ENCODE measurements at regions not wholly inside any gene's neighbourhood (a gene's known extent, or its start where the extent isn't known, plus 50 kb on each side); places are given as distances from the start of the nearest gene placed in this dataset.

DNA sequence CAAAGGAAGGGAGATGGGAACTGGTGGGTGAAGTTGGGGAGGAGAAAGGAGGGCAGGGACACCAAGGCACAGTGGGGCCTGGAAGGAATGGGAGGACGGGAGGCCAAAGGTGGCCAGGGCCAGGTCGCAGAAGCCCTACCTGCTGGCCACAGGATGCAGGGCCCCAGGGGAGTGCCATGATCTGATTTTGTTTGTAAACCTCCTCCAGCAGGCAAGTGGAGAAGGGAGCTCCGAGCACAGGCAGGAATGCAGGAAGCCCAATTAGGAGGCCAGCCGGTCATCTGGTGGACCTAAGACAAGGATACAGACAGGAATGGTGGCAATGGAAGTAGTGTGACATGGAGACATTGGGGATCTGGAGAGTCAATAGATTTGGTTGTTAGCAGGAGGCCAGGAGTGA is 107.0 kb upstream of the ZMIZ1 start:
- TF ChIP-seq CTCF (IDR thresholded peaks at IDR 0.05): no peak
- TF ChIP-seq EZH2 (IDR thresholded peaks at IDR 0.05; ENCODE audit: borderline replicate concordance, insufficient read depth, low read depth, low read length, poor library complexity, severe bottlenecking): no peak
